ENCODE measurements at regions not wholly inside any gene's neighbourhood (a gene's known extent, or its start where the extent isn't known, plus 50 kb on each side); places are given as distances from the start of the nearest gene placed in this dataset.

DNA sequence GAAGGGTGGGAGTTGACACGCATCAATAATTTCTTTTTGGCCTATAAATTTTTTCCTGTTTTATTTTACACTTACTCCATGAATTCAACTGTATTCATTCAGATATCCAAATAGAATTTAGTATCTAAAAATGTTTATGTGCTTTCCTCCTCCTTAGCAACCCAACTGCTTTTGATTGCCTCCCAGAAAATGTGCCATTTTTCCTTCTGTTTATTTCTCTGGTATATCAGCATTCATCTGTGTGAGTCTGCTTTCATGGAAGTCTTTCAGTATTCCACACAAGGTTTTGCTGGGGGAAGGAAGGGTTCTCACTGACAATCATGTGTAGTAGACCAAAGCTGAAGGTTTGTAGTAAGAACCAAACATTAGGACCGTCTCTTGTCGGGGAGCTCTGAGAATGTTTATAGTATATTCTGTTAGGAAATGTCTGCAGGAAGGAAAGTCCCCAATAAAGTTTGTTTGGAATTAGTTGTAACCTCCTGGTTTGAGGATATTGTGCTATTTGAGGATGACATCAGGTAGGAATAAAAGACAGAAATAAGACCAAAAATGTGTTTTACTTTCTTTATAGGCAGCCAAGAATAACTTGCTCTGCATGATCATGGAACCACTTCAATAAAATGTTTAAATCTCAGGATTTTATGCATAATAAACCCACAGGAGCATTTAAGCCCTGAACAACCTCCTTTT lies 673.6 kb upstream of the INTU start:
- TF ChIP-seq, protein P1, sequence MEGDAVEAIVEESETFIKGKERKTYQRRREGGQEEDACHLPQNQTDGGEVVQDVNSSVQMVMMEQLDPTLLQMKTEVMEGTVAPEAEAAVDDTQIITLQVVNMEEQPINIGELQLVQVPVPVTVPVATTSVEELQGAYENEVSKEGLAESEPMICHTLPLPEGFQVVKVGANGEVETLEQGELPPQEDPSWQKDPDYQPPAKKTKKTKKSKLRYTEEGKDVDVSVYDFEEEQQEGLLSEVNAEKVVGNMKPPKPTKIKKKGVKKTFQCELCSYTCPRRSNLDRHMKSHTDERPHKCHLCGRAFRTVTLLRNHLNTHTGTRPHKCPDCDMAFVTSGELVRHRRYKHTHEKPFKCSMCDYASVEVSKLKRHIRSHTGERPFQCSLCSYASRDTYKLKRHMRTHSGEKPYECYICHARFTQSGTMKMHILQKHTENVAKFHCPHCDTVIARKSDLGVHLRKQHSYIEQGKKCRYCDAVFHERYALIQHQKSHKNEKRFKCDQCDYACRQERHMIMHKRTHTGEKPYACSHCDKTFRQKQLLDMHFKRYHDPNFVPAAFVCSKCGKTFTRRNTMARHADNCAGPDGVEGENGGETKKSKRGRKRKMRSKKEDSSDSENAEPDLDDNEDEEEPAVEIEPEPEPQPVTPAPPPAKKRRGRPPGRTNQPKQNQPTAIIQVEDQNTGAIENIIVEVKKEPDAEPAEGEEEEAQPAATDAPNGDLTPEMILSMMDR (IDR thresholded peaks at IDR 0.05; ENCODE audit: control extremely low read depth, extremely low read depth): no peak
- Histone ChIP-seq H3K4me3 (no peak overlapping the region), H3K27ac (ENCODE audit: low read depth in 1 of 2, low read length in 1 of 2) (no peak overlapping the region), H3K9ac (ENCODE audit: insufficient read depth in 1 of 2, low read length in 2 of 2) (no peak overlapping the region), H3K27me3 (ENCODE audit: control insufficient read depth in 3 of 3, insufficient read depth in 3 of 3, low read length in 2 of 3) (no peaks in the 10 kb centered on the region), H3K9me3 (ENCODE audit: control insufficient read depth in 4 of 4, insufficient read depth in 3 of 4, low read length in 3 of 4) (peaks cover 0 to 4% (median 0%) of the 10 kb centered on the region in 4 donors), H3K4me1 (ENCODE audit: control insufficient read depth in 5 of 5, insufficient read depth in 5 of 5, low read length in 5 of 5) (peaks cover 0 to 19% (median 0%) of the 10 kb centered on the region in 5 donors), H3K36me3 (ENCODE audit: control insufficient read depth in 4 of 4, insufficient read depth in 4 of 4, low read length in 4 of 4) (no peaks in the 10 kb centered on the region)
- ATAC-seq (ENCODE audit: insufficient read depth, low FRiP score) (no peak), DNase-seq (peak in 1 of 3 donors; percentile 19)
- 49 to 62% methylated on average over 3 of the region's 3 CpGs for WGBS, 2 donors

DNA sequence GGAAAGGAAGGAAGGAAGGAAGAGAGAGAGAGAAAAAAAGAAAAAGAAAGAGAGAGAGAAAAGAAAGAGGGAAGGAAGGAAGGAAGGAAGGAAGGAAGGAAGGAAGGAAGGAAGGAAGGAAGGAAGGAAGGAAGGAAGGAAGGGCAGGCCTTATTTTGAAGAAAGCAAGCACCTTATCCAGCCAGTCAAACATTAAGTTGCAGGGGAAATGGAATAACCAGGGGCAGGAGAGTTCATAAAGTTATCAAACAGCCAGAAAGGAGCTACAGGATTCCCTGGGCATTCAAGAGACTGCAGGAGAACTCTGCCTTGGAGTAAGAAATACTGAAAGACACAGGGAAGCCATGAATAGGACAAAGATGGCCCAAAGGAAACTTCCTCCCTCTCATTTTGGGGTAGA lies 672.0 kb upstream of the INTU start:
- H3K9me3 ChIP-seq (ENCODE audit: control insufficient read depth in 4 of 4, insufficient read depth in 3 of 4, low read length in 3 of 4): no peaks in the 10 kb centered on the region
- no peak for ATAC-seq (ENCODE audit: insufficient read depth, low FRiP score)
- H3K4me3 ChIP-seq: no peak overlapping the region
- no peaks in the 10 kb centered on the region for H3K27me3 ChIP-seq (ENCODE audit: control insufficient read depth in 3 of 3, insufficient read depth in 3 of 3, low read length in 2 of 3)
- H3K36me3 ChIP-seq (ENCODE audit: control insufficient read depth in 4 of 4, insufficient read depth in 4 of 4, low read length in 4 of 4): no peaks in the 10 kb centered on the region
- no peak for DNase-seq
- TF ChIP-seq, protein P1 (IDR thresholded peaks at IDR 0.05; ENCODE audit: control extremely low read depth, extremely low read depth): no peak
- H3K9ac ChIP-seq (ENCODE audit: insufficient read depth in 1 of 2, low read length in 2 of 2): no peak overlapping the region
- no peak overlapping the region for H3K27ac ChIP-seq (ENCODE audit: low read depth in 1 of 2, low read length in 1 of 2)
- peaks cover 0 to 19% (median 0%) of the 10 kb centered on the region in 5 donors for H3K4me1 ChIP-seq (ENCODE audit: control insufficient read depth in 5 of 5, insufficient read depth in 5 of 5, low read length in 5 of 5)

DNA sequence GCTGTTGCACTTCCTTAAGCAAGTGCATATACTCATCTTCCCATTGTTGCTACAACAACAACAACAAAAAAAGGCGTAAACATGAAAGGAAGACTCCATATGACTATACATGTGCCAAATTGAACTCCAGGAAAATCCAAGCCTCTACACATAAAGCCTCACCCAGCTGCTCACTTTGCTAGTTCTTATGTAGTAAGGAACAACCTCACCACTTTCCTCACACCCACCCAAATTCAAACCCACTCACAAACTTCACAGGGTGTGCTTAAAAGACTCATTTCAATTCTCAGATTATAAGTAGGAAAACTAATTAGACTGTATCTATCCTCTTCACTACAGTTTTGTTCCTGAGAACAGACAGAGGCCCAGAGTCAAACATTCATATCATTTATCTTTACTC lies 671.1 kb upstream of the INTU start:
- no peak for DNase-seq
- H3K4me3 ChIP-seq: no peak overlapping the region
- H3K9me3 ChIP-seq (ENCODE audit: control insufficient read depth in 4 of 4, insufficient read depth in 3 of 4, low read length in 3 of 4): no peaks in the 10 kb centered on the region
- 87 to 89% methylated on average over 1 of the region's 1 CpG for WGBS, 2 donors
- no peak for ATAC-seq (ENCODE audit: insufficient read depth, low FRiP score)
- no peaks in the 10 kb centered on the region for H3K27me3 ChIP-seq (ENCODE audit: control insufficient read depth in 3 of 3, insufficient read depth in 3 of 3, low read length in 2 of 3)
- no peaks in the 10 kb centered on the region for H3K36me3 ChIP-seq (ENCODE audit: control insufficient read depth in 4 of 4, insufficient read depth in 4 of 4, low read length in 4 of 4)
- H3K27ac ChIP-seq (ENCODE audit: low read depth in 1 of 2, low read length in 1 of 2): no peak overlapping the region
- TF ChIP-seq, protein P1 (IDR thresholded peaks at IDR 0.05; ENCODE audit: control extremely low read depth, extremely low read depth): no peak
- no peak overlapping the region for H3K9ac ChIP-seq (ENCODE audit: insufficient read depth in 1 of 2, low read length in 2 of 2)
- peaks cover 0 to 19% (median 0%) of the 10 kb centered on the region in 5 donors for H3K4me1 ChIP-seq (ENCODE audit: control insufficient read depth in 5 of 5, insufficient read depth in 5 of 5, low read length in 5 of 5)

DNA sequence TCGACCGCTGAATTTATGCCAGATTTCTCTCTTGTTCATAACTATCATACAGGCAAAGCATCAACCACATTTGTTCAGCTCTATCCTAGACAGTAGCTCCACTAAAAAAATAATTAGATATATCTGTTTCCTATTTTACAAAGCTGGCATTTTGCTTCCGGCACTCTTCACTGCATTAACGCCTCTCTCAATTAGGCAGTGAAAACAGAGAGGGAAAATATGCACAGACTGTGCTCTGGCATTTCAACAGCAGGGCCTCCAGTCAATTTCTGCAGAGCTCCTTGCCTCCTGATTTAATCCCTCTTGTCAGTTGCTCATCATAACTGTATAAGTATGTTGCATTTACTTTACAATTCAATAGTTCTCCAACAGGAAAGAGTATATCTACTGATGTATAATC lies 666.9 kb upstream of the INTU start:
- H3K36me3 ChIP-seq (ENCODE audit: control insufficient read depth in 4 of 4, insufficient read depth in 4 of 4, low read length in 4 of 4): no peaks in the 10 kb centered on the region
- H3K9ac ChIP-seq (ENCODE audit: insufficient read depth in 1 of 2, low read length in 2 of 2): no peak overlapping the region
- H3K27ac ChIP-seq (ENCODE audit: low read depth in 1 of 2, low read length in 1 of 2): no peak overlapping the region
- TF ChIP-seq, protein P1 (IDR thresholded peaks at IDR 0.05; ENCODE audit: control extremely low read depth, extremely low read depth): no peak
- no peak overlapping the region for H3K4me3 ChIP-seq
- WGBS, 2 donors: 89 to 90% methylated on average over 4 of the region's 4 CpGs
- H3K27me3 ChIP-seq (ENCODE audit: control insufficient read depth in 3 of 3, insufficient read depth in 3 of 3, low read length in 2 of 3): no peaks in the 10 kb centered on the region
- no peaks in the 10 kb centered on the region for H3K9me3 ChIP-seq (ENCODE audit: control insufficient read depth in 4 of 4, insufficient read depth in 3 of 4, low read length in 3 of 4)
- DNase-seq (no peak), ATAC-seq (ENCODE audit: insufficient read depth, low FRiP score) (no peak)
- H3K4me1 ChIP-seq (ENCODE audit: control insufficient read depth in 5 of 5, insufficient read depth in 5 of 5, low read length in 5 of 5): peaks cover 0 to 7% (median 0%) of the 10 kb centered on the region in 5 donors

All from lung (tissue), 11 donors.